OCI-LY7 (cell line): ENCODE measurements at regions not wholly inside any gene's neighbourhood (a gene's known extent, or its start where the extent isn't known, plus 50 kb on each side); places are given as distances from the start of the nearest gene placed in this dataset.

Experiments
- BruUV-seq: library from RNA; stranded (reverse); fragments of 400-500 nt; replicated peaks from 2 replicates; lab custom pipeline; 2021; lab: Mats Ljungman, UMichigan
- CTCF ChIA-PET: fragments of 300-600 bp; sonication (Branson Sonifier 250); formaldehyde crosslinking; loops from one replicate; lab custom pipeline; 2022; ENCODE audit warnings: antibody characterized with exemption; ENCODE audit not compliant: unreplicated experiment; lab: Charles Lee
- POLR2A ChIA-PET: fragments of 300-600 bp; sonication (Branson Sonifier 250); formaldehyde crosslinking; loops from one replicate; lab custom pipeline; 2022; ENCODE audit warnings: antibody characterized with exemption; lab: Charles Lee
- DNase-seq: peaks from one replicate; pipeline ENCODE4 v3.0.0-alpha.2; 2015; ENCODE audit warnings: low spot score
- H2AFZ ChIP-seq: fragments of 200-600 bp; sonication (generic), shearing (Covaris generic); 2 replicates; pipeline ENCODE4 v1.6.1; 2014; ENCODE audit warnings: mild to moderate bottlenecking, antibody characterized with exemption, low read length, moderate library complexity
- H3K27ac ChIP-seq: fragments of 200-600 bp; sonication (generic); 2 replicates; pipeline ENCODE4 v1.5.1; 2014; ENCODE audit warnings: mixed run types, low read depth, mild to moderate bottlenecking, moderate library complexity, low read length, inconsistent platforms; ENCODE audit not compliant: poor library complexity, severe bottlenecking
- H3K36me3 ChIP-seq: fragments of 200-600 bp; sonication (generic); 2 replicates; pipeline ENCODE4 v1.6.1; 2014; ENCODE audit warnings: mild to moderate bottlenecking, antibody characterized with exemption, low read length, moderate library complexity, mixed read lengths; ENCODE audit not compliant: insufficient read depth
- H3K4me1 ChIP-seq: fragments of 200-600 bp; sonication (generic); 2 replicates; pipeline ENCODE4 v1.5.1; 2014; ENCODE audit warnings: mild to moderate bottlenecking, low read length; ENCODE audit not compliant: insufficient read depth, poor library complexity, severe bottlenecking
- H3K4me2 ChIP-seq: fragments of 200-600 bp; sonication (generic); 2 replicates; pipeline ENCODE4 v1.6.1; 2014; ENCODE audit warnings: mild to moderate bottlenecking, low read length
- H3K4me3 ChIP-seq: fragments of 200-600 bp; sonication (generic); 2 replicates; pipeline ENCODE4 v1.5.1; 2014; ENCODE audit warnings: mild to moderate bottlenecking, low read depth, low read length; ENCODE audit not compliant: poor library complexity, severe bottlenecking
- H3K79me2 ChIP-seq: fragments of 200-600 bp; sonication (generic); 2 replicates; pipeline ENCODE4 v1.6.1; 2016; ENCODE audit warnings: low read depth, mild to moderate bottlenecking, low read length, moderate library complexity, mixed read lengths; ENCODE audit not compliant: insufficient read depth
- H3K9me2 ChIP-seq: fragments of 200-600 bp; sonication (generic); 2 replicates; pipeline ENCODE4 v1.6.1; 2016; ENCODE audit warnings: mild to moderate bottlenecking, low read length, mixed read lengths; ENCODE audit not compliant: insufficient read depth
- H3K9me3 ChIP-seq: fragments of 200-600 bp; sonication (generic); 2 replicates; pipeline ENCODE4 v1.6.1; 2014; ENCODE audit warnings: mild to moderate bottlenecking, mixed run types, low read length, mixed read lengths
- H4K20me1 ChIP-seq: fragments of 200-600 bp; sonication (generic); 2 replicates; pipeline ENCODE4 v1.6.1; 2014; ENCODE audit warnings: mild to moderate bottlenecking, antibody characterized with exemption, low read length, moderate library complexity, mixed read lengths; ENCODE audit not compliant: insufficient read depth
- CTCF ChIP-seq: fragments of 200-600 bp; sonication (generic); conservative IDR thresholded peaks from 2 replicates; pipeline ENCODE4 v1.5.1; 2014; ENCODE audit warnings: mild to moderate bottlenecking, antibody characterized with exemption, low read length, moderate library complexity, mixed read lengths
- EZH2phosphoT487 ChIP-seq: fragments of 200-600 bp; sonication (generic); IDR thresholded peaks from 2 replicates; pipeline ENCODE4 v1.6.1; 2018; ENCODE audit warnings: low read depth, borderline replicate concordance, mild to moderate bottlenecking, mixed run types, antibody characterized with exemption, low read length, moderate library complexity, mixed read lengths
- intact Hi-C: fragments of 100-400 bp; cut with micrococcal nuclease; formaldehyde crosslinking; loops from one replicate; pipeline ENCODE4 v1.10.0; 2022; ENCODE audit not compliant: unreplicated experiment

- BruUV-seq = no TSS peak
- no peak overlapping the region for H3K4me2 ChIP-seq
- no peaks in the 10 kb centered on the region for H3K36me3 ChIP-seq
- no peak overlapping the region for H3K4me3 ChIP-seq
- no peak overlapping the region for H2AFZ ChIP-seq
- H3K9me3 ChIP-seq = no peaks in the 10 kb centered on the region
- no peak for DNase-seq
- no peak overlapping the region for H3K27ac ChIP-seq
- ChIA-PET POLR2A (no interaction called here), CTCF (no interaction called here)
- no peaks in the 10 kb centered on the region for H3K9me2 ChIP-seq
- intact Hi-C loops = no loop called here
- no peak for TF ChIP-seq EZH2phosphoT487
- no peak for TF ChIP-seq CTCF
- H4K20me1 ChIP-seq = no peaks in the 10 kb centered on the region
- no peaks in the 10 kb centered on the region for H3K79me2 ChIP-seq
- H3K4me1 ChIP-seq = no peaks in the 10 kb centered on the region
Measured at GRCh38 chrX:122583551-122583950, 600.5 kb upstream of the GRIA3 start.

GRCh38 chrX:122584981-122585380 lies 599.1 kb upstream of the GRIA3 start:
- H3K9me2 ChIP-seq = no peaks in the 10 kb centered on the region
- no peaks in the 10 kb centered on the region for H3K4me1 ChIP-seq
- H3K36me3 ChIP-seq = no peaks in the 10 kb centered on the region
- H3K9me3 ChIP-seq = no peaks in the 10 kb centered on the region
- ChIA-PET POLR2A (no interaction called here), CTCF (no interaction called here)
- DNase-seq = no peak
- no peak for TF ChIP-seq EZH2phosphoT487
- no peak for TF ChIP-seq CTCF
- intact Hi-C loops = no loop called here
- H3K4me2 ChIP-seq = no peak overlapping the region
- H3K27ac ChIP-seq = no peak overlapping the region
- BruUV-seq = no TSS peak
- no peaks in the 10 kb centered on the region for H3K79me2 ChIP-seq
- H4K20me1 ChIP-seq = no peaks in the 10 kb centered on the region
- H2AFZ ChIP-seq = no peak overlapping the region
- no peak overlapping the region for H3K4me3 ChIP-seq

GRCh38 chrX:122586831-122587230 lies 597.2 kb upstream of the GRIA3 start:
- CTCF ChIA-PET = no interaction called here
- H3K27ac ChIP-seq = no peak overlapping the region
- BruUV-seq = no TSS peak
- TF ChIP-seq CTCF = no peak
- no peak for TF ChIP-seq EZH2phosphoT487
- no peak overlapping the region for H3K4me2 ChIP-seq
- H4K20me1 ChIP-seq = no peaks in the 10 kb centered on the region
- H2AFZ ChIP-seq = no peak overlapping the region
- no peaks in the 10 kb centered on the region for H3K79me2 ChIP-seq
- no peaks in the 10 kb centered on the region for H3K36me3 ChIP-seq
- no peak for DNase-seq
- no peak overlapping the region for H3K4me3 ChIP-seq
- no peaks in the 10 kb centered on the region for H3K9me2 ChIP-seq
- POLR2A ChIA-PET = no interaction called here
- intact Hi-C loops = no loop called here
- H3K9me3 ChIP-seq = no peaks in the 10 kb centered on the region
- H3K4me1 ChIP-seq = no peaks in the 10 kb centered on the region
